Endodermal cell (in vitro differentiated cells): ENCODE measurements at regions not wholly inside any gene's neighbourhood (a gene's known extent, or its start where the extent isn't known, plus 50 kb on each side); places are given as distances from the start of the nearest gene placed in this dataset.
A peak's percentile ranks its signal among the peaks of the same experiment; 100 is the strongest.

ENCODE experiments used
- DNase-seq: peaks from one replicate; pipeline ENCODE4 v3.0.0-alpha.2; 2017
- H3K27ac ChIP-seq: 2 replicates; pipeline ENCODE4 v1.5.1; 2013; ENCODE audit warnings: mild to moderate bottlenecking, low read depth, low read length, moderate library complexity
- H3K27me3 ChIP-seq: 2 replicates; pipeline ENCODE4 v1.6.1; 2013; ENCODE audit warnings: mild to moderate bottlenecking, low read length, moderate library complexity; ENCODE audit not compliant: insufficient read depth, control insufficient read depth, poor library complexity, severe bottlenecking
- H3K36me3 ChIP-seq: 2 replicates; pipeline ENCODE4 v1.7.0; 2013; ENCODE audit warnings: mild to moderate bottlenecking, low read length, moderate library complexity; ENCODE audit not compliant: control insufficient read depth, insufficient read depth
- H3K4me1 ChIP-seq: one replicate; pipeline ENCODE4 v1.7.0; 2013; ENCODE audit warnings: low read length; ENCODE audit not compliant: control insufficient read depth, insufficient read depth
- H3K4me3 ChIP-seq: 2 replicates; pipeline ENCODE4 v1.5.1; 2013; ENCODE audit warnings: mild to moderate bottlenecking, low read length, moderate library complexity
- H3K9ac ChIP-seq: 2 replicates; pipeline ENCODE4 v1.6.1; 2013; ENCODE audit warnings: mild to moderate bottlenecking, low read length, moderate library complexity; ENCODE audit not compliant: poor library complexity, severe bottlenecking; ENCODE audit errors: extremely low read depth
- H3K9me3 ChIP-seq: 2 replicates; pipeline ENCODE4 v1.6.1; 2013; ENCODE audit warnings: mild to moderate bottlenecking, low read length, moderate library complexity; ENCODE audit not compliant: control insufficient read depth
- H3K27ac Mint-ChIP-seq: 2 replicates; pipeline ENCODE4 v1.8.0; 2020; ENCODE audit warnings: mixed read lengths
- H3K27me3 Mint-ChIP-seq: 2 replicates; pipeline ENCODE4 v1.8.0; 2021; ENCODE audit warnings: mild to moderate bottlenecking, mixed read lengths; ENCODE audit not compliant: insufficient read depth
- H3K36me3 Mint-ChIP-seq: 2 replicates; pipeline ENCODE4 v1.8.0; 2020; ENCODE audit warnings: low read depth, mixed read lengths
- H3K4me1 Mint-ChIP-seq: 2 replicates; pipeline ENCODE4 v1.8.0; 2020; ENCODE audit warnings: mixed read lengths
- H3K4me3 Mint-ChIP-seq: 2 replicates; pipeline ENCODE4 v1.8.0; 2020; ENCODE audit warnings: mild to moderate bottlenecking, moderate library complexity, mixed read lengths
- H3K9me3 Mint-ChIP-seq: 2 replicates; pipeline ENCODE4 v1.8.0; 2020; ENCODE audit warnings: mild to moderate bottlenecking, mixed read lengths
- WGBS, 2 experiments: methylation state at CpG; one replicate each; pipeline versions ENCODE4 v1.1.5 to v1.1.7; 2013; ENCODE audit warnings: missing lambda C conversion rate in 2 of 2, mixed read lengths in 1 of 2; ENCODE audit not compliant: insufficient coverage in 1 of 2, insufficient read length in 1 of 2; 5-methylcytosine and 5-hydroxymethylcytosine counted together
- TF ChIP-seq, protein P1 (sequence below): fragments of 200-600 bp; sonication (generic); conservative IDR thresholded peaks from 2 replicates; pipeline ENCODE4 v1.5.0; 2021; ENCODE audit warnings: antibody characterized with exemption, mild to moderate bottlenecking

GRCh38 chr5:126694403-126694802 lies 82.5 kb upstream of the LMNB1 start:
- Mint-ChIP-seq H3K4me1 (no peaks in the 10 kb centered on the region), H3K4me3 (no peak overlapping the region), H3K27me3 (no peaks in the 10 kb centered on the region), H3K9me3 (no peaks in the 10 kb centered on the region), H3K36me3 (no peaks in the 10 kb centered on the region), H3K27ac (no peak overlapping the region)
- H3K27ac ChIP-seq: no peak overlapping the region
- no peaks in the 10 kb centered on the region for H3K9me3 ChIP-seq
- WGBS, 2 experiments: 63% methylated on average over 2 of the region's 2 CpGs; no CpG with 5 or more reads in 1 of the 2 experiments
- DNase-seq: peak; percentile 13
- TF ChIP-seq, protein P1, sequence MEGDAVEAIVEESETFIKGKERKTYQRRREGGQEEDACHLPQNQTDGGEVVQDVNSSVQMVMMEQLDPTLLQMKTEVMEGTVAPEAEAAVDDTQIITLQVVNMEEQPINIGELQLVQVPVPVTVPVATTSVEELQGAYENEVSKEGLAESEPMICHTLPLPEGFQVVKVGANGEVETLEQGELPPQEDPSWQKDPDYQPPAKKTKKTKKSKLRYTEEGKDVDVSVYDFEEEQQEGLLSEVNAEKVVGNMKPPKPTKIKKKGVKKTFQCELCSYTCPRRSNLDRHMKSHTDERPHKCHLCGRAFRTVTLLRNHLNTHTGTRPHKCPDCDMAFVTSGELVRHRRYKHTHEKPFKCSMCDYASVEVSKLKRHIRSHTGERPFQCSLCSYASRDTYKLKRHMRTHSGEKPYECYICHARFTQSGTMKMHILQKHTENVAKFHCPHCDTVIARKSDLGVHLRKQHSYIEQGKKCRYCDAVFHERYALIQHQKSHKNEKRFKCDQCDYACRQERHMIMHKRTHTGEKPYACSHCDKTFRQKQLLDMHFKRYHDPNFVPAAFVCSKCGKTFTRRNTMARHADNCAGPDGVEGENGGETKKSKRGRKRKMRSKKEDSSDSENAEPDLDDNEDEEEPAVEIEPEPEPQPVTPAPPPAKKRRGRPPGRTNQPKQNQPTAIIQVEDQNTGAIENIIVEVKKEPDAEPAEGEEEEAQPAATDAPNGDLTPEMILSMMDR: no peak
- no peaks in the 10 kb centered on the region for H3K4me1 ChIP-seq
- H3K27me3 ChIP-seq: no peaks in the 10 kb centered on the region
- no peaks in the 10 kb centered on the region for H3K36me3 ChIP-seq
- H3K4me3 ChIP-seq: no peak overlapping the region
- no peak overlapping the region for H3K9ac ChIP-seq

DNA sequence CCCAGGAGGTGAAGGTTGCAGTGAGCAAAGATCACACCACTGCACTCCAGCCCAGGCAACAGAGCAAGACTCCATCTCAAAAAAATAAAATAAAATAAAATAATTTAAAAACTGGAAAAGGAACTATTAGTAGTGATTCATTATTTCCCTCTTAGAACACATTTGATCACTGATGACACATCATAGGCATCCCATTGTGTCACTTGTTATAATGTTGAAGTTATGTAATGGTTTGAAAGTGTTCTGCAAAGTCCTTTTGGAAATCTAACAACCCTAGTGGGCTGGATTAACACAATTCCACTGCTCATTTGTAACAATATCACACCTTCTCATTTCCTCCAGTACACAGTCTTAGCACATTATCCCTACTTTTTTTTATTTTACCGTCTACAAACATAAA lies 81.8 kb upstream of the LMNB1 start:
- no peaks in the 10 kb centered on the region for H3K4me1 ChIP-seq
- no peaks in the 10 kb centered on the region for H3K9me3 Mint-ChIP-seq
- H3K4me1 Mint-ChIP-seq: no peaks in the 10 kb centered on the region
- no peak overlapping the region for H3K4me3 ChIP-seq
- H3K4me3 Mint-ChIP-seq: no peak overlapping the region
- H3K27me3 Mint-ChIP-seq: no peaks in the 10 kb centered on the region
- no peak overlapping the region for H3K27ac ChIP-seq
- no peak overlapping the region for H3K9ac ChIP-seq
- TF ChIP-seq, protein P1: no peak
- no peaks in the 10 kb centered on the region for H3K27me3 ChIP-seq
- no peak for DNase-seq
- no peak overlapping the region for H3K27ac Mint-ChIP-seq
- no peaks in the 10 kb centered on the region for H3K36me3 ChIP-seq
- H3K36me3 Mint-ChIP-seq: no peaks in the 10 kb centered on the region
- H3K9me3 ChIP-seq: no peaks in the 10 kb centered on the region
- 86 to 92% methylated on average over 1 of the region's 1 CpG for WGBS, 2 experiments

- TF ChIP-seq, protein P1: no peak
- 95 to 100% methylated on average over 1 of the region's 1 CpG for WGBS, 2 experiments
- no peak overlapping the region for H3K4me3 ChIP-seq
- H3K36me3 ChIP-seq: no peaks in the 10 kb centered on the region
- H3K27me3 ChIP-seq: no peaks in the 10 kb centered on the region
- H3K9me3 ChIP-seq: peaks cover 8% of the 10 kb centered on the region
- no peak overlapping the region for H3K4me3 Mint-ChIP-seq
- H3K4me1 Mint-ChIP-seq: no peaks in the 10 kb centered on the region
- H3K36me3 Mint-ChIP-seq: no peaks in the 10 kb centered on the region
- H3K9ac ChIP-seq: no peak overlapping the region
- peaks cover 14% of the 10 kb centered on the region for H3K9me3 Mint-ChIP-seq
- H3K27ac Mint-ChIP-seq: no peak overlapping the region
- DNase-seq: no peak
- H3K27ac ChIP-seq: no peak overlapping the region
- no peaks in the 10 kb centered on the region for H3K4me1 ChIP-seq
- no peaks in the 10 kb centered on the region for H3K27me3 Mint-ChIP-seq
Measured at GRCh38 chr5:126707080-126707479, 69.9 kb upstream of the LMNB1 start.
